ENCODE measurements at regions not wholly inside any gene's neighbourhood (a gene's known extent, or its start where the extent isn't known, plus 50 kb on each side); places are given as distances from the start of the nearest gene placed in this dataset.

- DNase-seq = no peak
Measured at GRCh38 chr5:108436696-108437095, 54.8 kb upstream of the FBXL17 start.

GRCh38 chr5:108433600-108433999 lies 51.7 kb upstream of the FBXL17 start:
- no peak for DNase-seq

GRCh38 chr5:108432024-108432423 lies 50.1 kb upstream of the FBXL17 start:
- DNase-seq = no peak
